GM23338 (cell line): ENCODE measurements at regions not wholly inside any gene's neighbourhood (a gene's known extent, or its start where the extent isn't known, plus 50 kb on each side); places are given as distances from the start of the nearest gene placed in this dataset.

Experiments
- ATAC-seq: fragments of 200-7000 bp; cut with Tn5 transposase; 3 replicates; pipeline ENCODE4 v1.9.1; 2020
- DNase-seq: peaks from one replicate; pipeline ENCODE4 v3.0.0-alpha.2; 2015; ENCODE audit warnings: low spot score
- H2AFZ ChIP-seq: fragments of 200-600 bp; sonication (generic); 2 replicates; pipeline ENCODE4 v1.8.0; 2016; ENCODE audit warnings: antibody characterized with exemption, mild to moderate bottlenecking, moderate library complexity
- H3F3A ChIP-seq: fragments of 200-600 bp; sonication (generic); replicated peaks from 2 replicates; pipeline ENCODE4 v1.8.0; 2017; ENCODE audit warnings: antibody characterized with exemption, mixed run types, low read depth
- H3K27ac ChIP-seq: fragments of 200-600 bp; sonication (generic); 2 replicates; pipeline ENCODE4 v1.6.1; 2016; ENCODE audit warnings: low read depth
- H3K27me3 ChIP-seq: fragments of 200-600 bp; sonication (generic); 2 replicates; pipeline ENCODE4 v1.8.0; 2016; ENCODE audit warnings: mild to moderate bottlenecking, mixed run types, moderate library complexity; ENCODE audit not compliant: insufficient read depth
- H3K36me3 ChIP-seq: fragments of 200-600 bp; sonication (generic); 2 replicates; pipeline ENCODE4 v1.8.0; 2016; ENCODE audit warnings: mild to moderate bottlenecking; ENCODE audit not compliant: insufficient read depth
- H3K4me1 ChIP-seq: fragments of 200-600 bp; sonication (generic); 2 replicates; pipeline ENCODE4 v1.8.0; 2016; ENCODE audit warnings: mild to moderate bottlenecking, moderate library complexity; ENCODE audit not compliant: insufficient read depth
- H3K4me2 ChIP-seq: fragments of 200-600 bp; sonication (generic); 2 replicates; pipeline ENCODE4 v1.7.1; 2017; ENCODE audit warnings: mixed run types
- H3K4me3 ChIP-seq: fragments of 200-600 bp; sonication (generic); 2 replicates; pipeline ENCODE4 v1.6.1; 2016; ENCODE audit warnings: mixed run types
- H3K79me2 ChIP-seq: fragments of 200-600 bp; sonication (generic); replicated peaks from 2 replicates; pipeline ENCODE4 v1.8.0; 2017; ENCODE audit warnings: mild to moderate bottlenecking; ENCODE audit not compliant: insufficient read depth
- H3K9me2 ChIP-seq: fragments of 200-600 bp; sonication (generic); 2 replicates; pipeline ENCODE4 v1.8.0; 2017; ENCODE audit not compliant: insufficient read depth
- H4K20me1 ChIP-seq: fragments of 200-600 bp; sonication (generic); replicated peaks from 2 replicates; pipeline ENCODE4 v1.8.0; 2017; ENCODE audit warnings: mild to moderate bottlenecking; ENCODE audit not compliant: insufficient read depth
- H3K27ac Mint-ChIP-seq: 2 replicates; pipeline ENCODE4 v1.8.0; 2020; ENCODE audit warnings: inconsistent platforms, mild to moderate bottlenecking, moderate library complexity, mixed read lengths
- H3K27me3 Mint-ChIP-seq: 3 replicates; pipeline ENCODE4 v1.8.0; 2022; ENCODE audit warnings: low read depth, mild to moderate bottlenecking, moderate library complexity, mixed read lengths, inconsistent platforms; ENCODE audit not compliant: insufficient read depth, poor library complexity
- H3K36me3 Mint-ChIP-seq: 3 replicates; pipeline ENCODE4 v1.8.0; 2021; ENCODE audit warnings: low read depth, mild to moderate bottlenecking, inconsistent platforms, moderate library complexity, mixed read lengths
- H3K4me1 Mint-ChIP-seq: 3 replicates; pipeline ENCODE4 v1.8.0; 2020; ENCODE audit warnings: mild to moderate bottlenecking, inconsistent platforms, mixed read lengths
- H3K4me3 Mint-ChIP-seq: 3 replicates; pipeline ENCODE4 v1.8.0; 2021; ENCODE audit warnings: moderate library complexity, mild to moderate bottlenecking, inconsistent platforms, mixed read lengths
- H3K9me3 Mint-ChIP-seq: 3 replicates; pipeline ENCODE4 v1.8.0; 2020; ENCODE audit warnings: moderate library complexity, mild to moderate bottlenecking, inconsistent platforms, mixed read lengths
- CREB1 ChIP-seq: fragments of 250-450 bp; sonication (Bioruptor Pico); IDR thresholded peaks from 2 replicates; pipeline ENCODE4 v1.5.0; 2020; ENCODE audit warnings: low read depth, mild to moderate bottlenecking, moderate library complexity
- EZH2 ChIP-seq: fragments of 200-600 bp; sonication (generic); IDR thresholded peaks from one replicate; pipeline ENCODE4 v1.8.0; 2017; ENCODE audit warnings: antibody characterized with exemption, mild to moderate bottlenecking, low read depth; ENCODE audit not compliant: unreplicated experiment
- EZH2phosphoT487 ChIP-seq: fragments of 200-600 bp; sonication (generic); IDR thresholded peaks from one replicate; pipeline ENCODE4 v1.8.1; 2018; ENCODE audit warnings: antibody characterized with exemption; ENCODE audit not compliant: unreplicated experiment
- JUNB ChIP-seq: IDR thresholded peaks from one replicate; pipeline ENCODE4 v1.6.1; 2016; ENCODE audit warnings: antibody characterized with exemption; ENCODE audit not compliant: unreplicated experiment
- NANOG ChIP-seq: IDR thresholded peaks from 2 replicates; pipeline ENCODE4 v1.6.1; 2016; ENCODE audit warnings: antibody characterized with exemption, borderline replicate concordance
- POLR2AphosphoS5 ChIP-seq: IDR thresholded peaks from 2 replicates; pipeline ENCODE4 v1.6.1; 2016; ENCODE audit warnings: antibody characterized with exemption, low read depth
- STAT1 ChIP-seq: IDR thresholded peaks from one replicate; pipeline ENCODE4 v1.6.1; 2016; ENCODE audit warnings: antibody characterized with exemption; ENCODE audit not compliant: unreplicated experiment
- ZNF114 ChIP-seq: fragments of 250-450 bp; sonication (Bioruptor Pico); IDR thresholded peaks from 2 replicates; pipeline ENCODE4 v1.5.0; 2020; ENCODE audit warnings: mild to moderate bottlenecking, moderate library complexity
- ZNF331 ChIP-seq: fragments of 250-450 bp; sonication (Bioruptor Pico); IDR thresholded peaks from 2 replicates; pipeline ENCODE4 v1.5.0; 2020; ENCODE audit warnings: low read depth, mild to moderate bottlenecking, moderate library complexity
- TF ChIP-seq, protein P1 (sequence below), 2 experiments: fragments of 200-600 bp in 1 of 2; sonication (generic) in 1 of 2; conservative IDR thresholded peaks; 2 replicates each; pipeline versions ENCODE4 v1.5.1 to v1.6.1; 2016 to 2017; ENCODE audit warnings: antibody characterized with exemption in 2 of 2, low read depth in 2 of 2, mild to moderate bottlenecking in 2 of 2, moderate library complexity in 1 of 2
- TF ChIP-seq, protein P2 (sequence below): IDR thresholded peaks from 2 replicates; pipeline ENCODE4 v1.6.1; 2016; ENCODE audit warnings: antibody characterized with exemption
- TF ChIP-seq, protein P3 (sequence below): IDR thresholded peaks from one replicate; pipeline ENCODE4 v1.6.1; 2018; ENCODE audit warnings: antibody characterized with exemption; ENCODE audit not compliant: unreplicated experiment
- TF ChIP-seq, protein P4 (sequence below): fragments of 250-450 bp; sonication (Bioruptor Pico); IDR thresholded peaks from 2 replicates; pipeline ENCODE4 v1.5.0; 2020; ENCODE audit warnings: mild to moderate bottlenecking, moderate library complexity

DNA sequence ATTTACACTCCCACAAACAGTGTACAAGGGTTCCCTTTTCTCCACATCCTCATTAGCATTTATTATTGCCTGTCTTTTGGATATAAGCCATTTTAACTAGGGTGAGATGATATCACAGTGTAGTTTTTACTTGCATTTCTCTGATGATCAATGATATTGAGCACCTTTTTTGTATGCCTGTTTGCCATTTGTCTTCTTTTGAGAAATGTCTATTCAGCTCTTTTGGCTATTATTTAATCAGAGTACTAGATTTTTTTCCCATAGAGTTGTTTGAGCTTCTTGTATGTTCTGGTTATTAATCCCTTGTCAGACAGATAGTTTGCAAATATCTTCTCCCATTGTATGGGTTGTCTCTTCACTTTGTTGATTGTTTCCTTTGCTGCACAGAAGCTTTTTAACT, 190.6 kb downstream of the MAGEB17 start:
- H3K27me3 ChIP-seq, result no peaks in the 10 kb centered on the region
- Mint-ChIP-seq H3K36me3 (peaks cover 23% of the 10 kb centered on the region; the same call in 2 of the 3 replicates), H3K4me3 (no peak overlapping the region), H3K9me3 (peaks cover 31% of the 10 kb centered on the region), H3K27ac (no peak overlapping the region), H3K27me3 (no peaks in the 10 kb centered on the region), H3K4me1 (no peaks in the 10 kb centered on the region)
- no peak overlapping the region for H3K4me2 ChIP-seq
- no peak overlapping the region for H2AFZ ChIP-seq
- no peaks in the 10 kb centered on the region for H3K9me2 ChIP-seq
- no peaks in the 10 kb centered on the region for H4K20me1 ChIP-seq
- H3K27ac ChIP-seq, result no peak overlapping the region
- no peaks in the 10 kb centered on the region for H3K79me2 ChIP-seq
- H3F3A ChIP-seq, result no peaks in the 10 kb centered on the region
- no peaks in the 10 kb centered on the region for H3K4me1 ChIP-seq
- H3K36me3 ChIP-seq, result no peaks in the 10 kb centered on the region
- TF ChIP-seq JUNB (no peak), EZH2 (no peak), POLR2AphosphoS5 (no peak), CREB1 (no peak), ZNF331 (no peak), ZNF114 (CRISPR knock-in tag) (no peak), NANOG (no peak), EZH2phosphoT487 (no peak), STAT1 (no peak)
- TF ChIP-seq, protein P1, sequence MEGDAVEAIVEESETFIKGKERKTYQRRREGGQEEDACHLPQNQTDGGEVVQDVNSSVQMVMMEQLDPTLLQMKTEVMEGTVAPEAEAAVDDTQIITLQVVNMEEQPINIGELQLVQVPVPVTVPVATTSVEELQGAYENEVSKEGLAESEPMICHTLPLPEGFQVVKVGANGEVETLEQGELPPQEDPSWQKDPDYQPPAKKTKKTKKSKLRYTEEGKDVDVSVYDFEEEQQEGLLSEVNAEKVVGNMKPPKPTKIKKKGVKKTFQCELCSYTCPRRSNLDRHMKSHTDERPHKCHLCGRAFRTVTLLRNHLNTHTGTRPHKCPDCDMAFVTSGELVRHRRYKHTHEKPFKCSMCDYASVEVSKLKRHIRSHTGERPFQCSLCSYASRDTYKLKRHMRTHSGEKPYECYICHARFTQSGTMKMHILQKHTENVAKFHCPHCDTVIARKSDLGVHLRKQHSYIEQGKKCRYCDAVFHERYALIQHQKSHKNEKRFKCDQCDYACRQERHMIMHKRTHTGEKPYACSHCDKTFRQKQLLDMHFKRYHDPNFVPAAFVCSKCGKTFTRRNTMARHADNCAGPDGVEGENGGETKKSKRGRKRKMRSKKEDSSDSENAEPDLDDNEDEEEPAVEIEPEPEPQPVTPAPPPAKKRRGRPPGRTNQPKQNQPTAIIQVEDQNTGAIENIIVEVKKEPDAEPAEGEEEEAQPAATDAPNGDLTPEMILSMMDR (conservative IDR thresholded peaks at IDR 0.05; ENCODE audit: low read depth in 2 of 2), result no peak
- TF ChIP-seq, protein P2, sequence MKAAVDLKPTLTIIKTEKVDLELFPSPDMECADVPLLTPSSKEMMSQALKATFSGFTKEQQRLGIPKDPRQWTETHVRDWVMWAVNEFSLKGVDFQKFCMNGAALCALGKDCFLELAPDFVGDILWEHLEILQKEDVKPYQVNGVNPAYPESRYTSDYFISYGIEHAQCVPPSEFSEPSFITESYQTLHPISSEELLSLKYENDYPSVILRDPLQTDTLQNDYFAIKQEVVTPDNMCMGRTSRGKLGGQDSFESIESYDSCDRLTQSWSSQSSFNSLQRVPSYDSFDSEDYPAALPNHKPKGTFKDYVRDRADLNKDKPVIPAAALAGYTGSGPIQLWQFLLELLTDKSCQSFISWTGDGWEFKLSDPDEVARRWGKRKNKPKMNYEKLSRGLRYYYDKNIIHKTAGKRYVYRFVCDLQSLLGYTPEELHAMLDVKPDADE, result no peak
- TF ChIP-seq, protein P3, sequence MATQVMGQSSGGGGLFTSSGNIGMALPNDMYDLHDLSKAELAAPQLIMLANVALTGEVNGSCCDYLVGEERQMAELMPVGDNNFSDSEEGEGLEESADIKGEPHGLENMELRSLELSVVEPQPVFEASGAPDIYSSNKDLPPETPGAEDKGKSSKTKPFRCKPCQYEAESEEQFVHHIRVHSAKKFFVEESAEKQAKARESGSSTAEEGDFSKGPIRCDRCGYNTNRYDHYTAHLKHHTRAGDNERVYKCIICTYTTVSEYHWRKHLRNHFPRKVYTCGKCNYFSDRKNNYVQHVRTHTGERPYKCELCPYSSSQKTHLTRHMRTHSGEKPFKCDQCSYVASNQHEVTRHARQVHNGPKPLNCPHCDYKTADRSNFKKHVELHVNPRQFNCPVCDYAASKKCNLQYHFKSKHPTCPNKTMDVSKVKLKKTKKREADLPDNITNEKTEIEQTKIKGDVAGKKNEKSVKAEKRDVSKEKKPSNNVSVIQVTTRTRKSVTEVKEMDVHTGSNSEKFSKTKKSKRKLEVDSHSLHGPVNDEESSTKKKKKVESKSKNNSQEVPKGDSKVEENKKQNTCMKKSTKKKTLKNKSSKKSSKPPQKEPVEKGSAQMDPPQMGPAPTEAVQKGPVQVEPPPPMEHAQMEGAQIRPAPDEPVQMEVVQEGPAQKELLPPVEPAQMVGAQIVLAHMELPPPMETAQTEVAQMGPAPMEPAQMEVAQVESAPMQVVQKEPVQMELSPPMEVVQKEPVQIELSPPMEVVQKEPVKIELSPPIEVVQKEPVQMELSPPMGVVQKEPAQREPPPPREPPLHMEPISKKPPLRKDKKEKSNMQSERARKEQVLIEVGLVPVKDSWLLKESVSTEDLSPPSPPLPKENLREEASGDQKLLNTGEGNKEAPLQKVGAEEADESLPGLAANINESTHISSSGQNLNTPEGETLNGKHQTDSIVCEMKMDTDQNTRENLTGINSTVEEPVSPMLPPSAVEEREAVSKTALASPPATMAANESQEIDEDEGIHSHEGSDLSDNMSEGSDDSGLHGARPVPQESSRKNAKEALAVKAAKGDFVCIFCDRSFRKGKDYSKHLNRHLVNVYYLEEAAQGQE, result no peak
- TF ChIP-seq, protein P4, sequence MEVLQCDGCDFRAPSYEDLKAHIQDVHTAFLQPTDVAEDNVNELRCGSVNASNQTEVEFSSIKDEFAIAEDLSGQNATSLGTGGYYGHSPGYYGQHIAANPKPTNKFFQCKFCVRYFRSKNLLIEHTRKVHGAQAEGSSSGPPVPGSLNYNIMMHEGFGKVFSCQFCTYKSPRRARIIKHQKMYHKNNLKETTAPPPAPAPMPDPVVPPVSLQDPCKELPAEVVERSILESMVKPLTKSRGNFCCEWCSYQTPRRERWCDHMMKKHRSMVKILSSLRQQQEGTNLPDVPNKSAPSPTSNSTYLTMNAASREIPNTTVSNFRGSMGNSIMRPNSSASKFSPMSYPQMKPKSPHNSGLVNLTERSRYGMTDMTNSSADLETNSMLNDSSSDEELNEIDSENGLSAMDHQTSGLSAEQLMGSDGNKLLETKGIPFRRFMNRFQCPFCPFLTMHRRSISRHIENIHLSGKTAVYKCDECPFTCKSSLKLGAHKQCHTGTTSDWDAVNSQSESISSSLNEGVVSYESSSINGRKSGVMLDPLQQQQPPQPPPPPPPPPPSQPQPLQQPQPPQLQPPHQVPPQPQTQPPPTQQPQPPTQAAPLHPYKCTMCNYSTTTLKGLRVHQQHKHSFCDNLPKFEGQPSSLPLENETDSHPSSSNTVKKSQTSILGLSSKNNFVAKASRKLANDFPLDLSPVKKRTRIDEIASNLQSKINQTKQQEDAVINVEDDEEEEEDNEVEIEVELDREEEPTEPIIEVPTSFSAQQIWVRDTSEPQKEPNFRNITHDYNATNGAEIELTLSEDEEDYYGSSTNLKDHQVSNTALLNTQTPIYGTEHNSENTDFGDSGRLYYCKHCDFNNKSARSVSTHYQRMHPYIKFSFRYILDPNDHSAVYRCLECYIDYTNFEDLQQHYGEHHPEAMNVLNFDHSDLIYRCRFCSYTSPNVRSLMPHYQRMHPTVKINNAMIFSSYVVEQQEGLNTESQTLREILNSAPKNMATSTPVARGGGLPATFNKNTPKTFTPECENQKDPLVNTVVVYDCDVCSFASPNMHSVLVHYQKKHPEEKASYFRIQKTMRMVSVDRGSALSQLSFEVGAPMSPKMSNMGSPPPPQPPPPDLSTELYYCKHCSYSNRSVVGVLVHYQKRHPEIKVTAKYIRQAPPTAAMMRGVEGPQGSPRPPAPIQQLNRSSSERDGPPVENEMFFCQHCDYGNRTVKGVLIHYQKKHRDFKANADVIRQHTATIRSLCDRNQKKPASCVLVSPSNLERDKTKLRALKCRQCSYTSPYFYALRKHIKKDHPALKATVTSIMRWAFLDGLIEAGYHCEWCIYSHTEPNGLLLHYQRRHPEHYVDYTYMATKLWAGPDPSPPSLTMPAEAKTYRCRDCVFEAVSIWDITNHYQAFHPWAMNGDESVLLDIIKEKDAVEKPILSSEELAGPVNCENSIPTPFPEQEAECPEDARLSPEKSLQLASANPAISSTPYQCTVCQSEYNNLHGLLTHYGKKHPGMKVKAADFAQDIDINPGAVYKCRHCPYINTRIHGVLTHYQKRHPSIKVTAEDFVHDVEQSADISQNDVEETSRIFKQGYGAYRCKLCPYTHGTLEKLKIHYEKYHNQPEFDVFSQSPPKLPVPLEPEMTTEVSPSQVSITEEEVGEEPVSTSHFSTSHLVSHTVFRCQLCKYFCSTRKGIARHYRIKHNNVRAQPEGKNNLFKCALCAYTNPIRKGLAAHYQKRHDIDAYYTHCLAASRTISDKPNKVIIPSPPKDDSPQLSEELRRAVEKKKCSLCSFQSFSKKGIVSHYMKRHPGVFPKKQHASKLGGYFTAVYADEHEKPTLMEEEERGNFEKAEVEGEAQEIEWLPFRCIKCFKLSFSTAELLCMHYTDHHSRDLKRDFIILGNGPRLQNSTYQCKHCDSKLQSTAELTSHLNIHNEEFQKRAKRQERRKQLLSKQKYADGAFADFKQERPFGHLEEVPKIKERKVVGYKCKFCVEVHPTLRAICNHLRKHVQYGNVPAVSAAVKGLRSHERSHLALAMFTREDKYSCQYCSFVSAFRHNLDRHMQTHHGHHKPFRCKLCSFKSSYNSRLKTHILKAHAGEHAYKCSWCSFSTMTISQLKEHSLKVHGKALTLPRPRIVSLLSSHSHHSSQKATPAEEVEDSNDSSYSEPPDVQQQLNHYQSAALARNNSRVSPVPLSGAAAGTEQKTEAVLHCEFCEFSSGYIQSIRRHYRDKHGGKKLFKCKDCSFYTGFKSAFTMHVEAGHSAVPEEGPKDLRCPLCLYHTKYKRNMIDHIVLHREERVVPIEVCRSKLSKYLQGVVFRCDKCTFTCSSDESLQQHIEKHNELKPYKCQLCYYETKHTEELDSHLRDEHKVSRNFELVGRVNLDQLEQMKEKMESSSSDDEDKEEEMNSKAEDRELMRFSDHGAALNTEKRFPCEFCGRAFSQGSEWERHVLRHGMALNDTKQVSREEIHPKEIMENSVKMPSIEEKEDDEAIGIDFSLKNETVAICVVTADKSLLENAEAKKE (CRISPR knock-in tag), result no peak
- DNase-seq (no peak), ATAC-seq (no peak)
- H3K4me3 ChIP-seq, result no peak overlapping the region
